Ovary (tissue), 7 donors: ENCODE measurements at regions not wholly inside any gene's neighbourhood (a gene's known extent, or its start where the extent isn't known, plus 50 kb on each side); places are given as distances from the start of the nearest gene placed in this dataset.

ENCODE experiments used
- DNase-seq, 5 donors: peaks; one replicate each; pipeline ENCODE4 v3.0.0-alpha.2; 2019 to 2020
- H3K27ac ChIP-seq, 2 donors: fragments of 200-600 bp; one replicate each; pipeline versions ENCODE4 v1.5.1 to v1.8.0; 2019 to 2022
- H3K27me3 ChIP-seq: fragments of 200-600 bp; one replicate; pipeline ENCODE4 v1.8.0; 2022
- H3K36me3 ChIP-seq: fragments of 200-600 bp; sonication (generic); one replicate; pipeline ENCODE4 v1.5.1; 2019
- H3K4me1 ChIP-seq: one replicate; pipeline ENCODE4 v1.8.1; 2013; ENCODE audit warnings: mild to moderate bottlenecking, moderate library complexity; ENCODE audit not compliant: insufficient read depth
- H3K4me3 ChIP-seq: fragments of 200-600 bp; sonication (generic); one replicate; pipeline ENCODE4 v1.5.1; 2017
- H3K9me3 ChIP-seq, 2 donors: fragments of 200-600 bp in 1 of 2; sonication (generic) in 1 of 2; one replicate each; pipeline versions ENCODE4 v1.5.1 to v1.8.1; 2013 to 2019; ENCODE audit warnings: mild to moderate bottlenecking in 1 of 2, moderate library complexity in 1 of 2
- EP300 ChIP-seq: sonication (generic); formaldehyde crosslinking; IDR thresholded peaks from one replicate; pipeline ENCODE4 v1.6.1; 2017; ENCODE audit warnings: antibody characterized with exemption
- POLR2A ChIP-seq: fragments of 450-650 bp; IDR thresholded peaks from one replicate; pipeline ENCODE4 v1.6.1; 2017; ENCODE audit warnings: antibody characterized with exemption, mild to moderate bottlenecking, moderate library complexity
- WGBS, 3 donors: extraction: QIAGEN DNeasy Blood & Tissue Kit in 1 of 3; methylation state at CpG; one replicate each; pipeline versions ENCODE4 v1.1.5 to v1.1.7; 2013 to 2017; 5-methylcytosine and 5-hydroxymethylcytosine counted together
- intact Hi-C, 4 donors: fragments of 100-400 bp; cut with DNase I; formaldehyde crosslinking; loops; one replicate each; pipeline versions ENCODE4 v1.11.0 to v1.15.1; 2022 to 2023
- TF ChIP-seq, protein P1 (sequence below), 3 donors: fragments of 450-650 bp in 2 of 3; fragments of 200-600 bp in 1 of 3; IDR thresholded peaks; one replicate each; pipeline versions ENCODE4 v1.5.1 to v1.8.0; 2016 to 2022; ENCODE audit warnings: antibody characterized with exemption in 3 of 3, mild to moderate bottlenecking in 1 of 3
- donor health status: DM: no; HTN: no; CAD: no; lungs with moderate emphysema.
- donor health status: DM: no; HTN: no; CAD: no.
- donor health status: Bipolar disorder and iron deficiency.
- donor health status: DM: no; HTN: no; CAD: no.
- donor health status: DM: yes; HTN: yes; CAD: no.

DNA sequence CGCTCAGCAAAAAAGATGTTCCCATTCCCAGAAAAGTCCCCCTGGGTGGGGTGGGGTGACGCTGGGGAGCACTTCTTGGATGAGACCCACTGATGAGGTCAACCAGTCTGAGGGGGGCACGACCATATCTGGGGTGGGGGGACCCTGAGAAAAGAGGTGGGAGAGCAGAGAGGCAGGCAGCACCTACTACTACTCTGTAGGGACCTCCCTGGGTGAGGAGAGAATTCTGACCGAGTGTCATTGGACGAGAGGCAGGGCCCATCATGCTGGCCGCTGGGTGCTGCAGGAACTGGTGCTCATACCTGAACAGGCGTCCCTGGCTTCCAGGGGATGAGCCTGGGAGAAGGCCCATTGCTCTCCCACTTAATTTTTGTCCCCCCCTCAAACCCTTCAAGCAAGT is 158.8 kb downstream of the KLF13 start:
- no peak overlapping the region for H3K27ac ChIP-seq
- H3K9me3 ChIP-seq = no peaks in the 10 kb centered on the region
- intact Hi-C loops = loop anchor here in 3 of 4 donors (5.0 to 10.0 kb wide), 5 partner anchors 121 to 821 kb away; partner anchors contain the start of gene KLF13 (in 1 of the 3)
- H3K4me1 ChIP-seq = peaks cover 1% of the 10 kb centered on the region
- no peaks in the 10 kb centered on the region for H3K27me3 ChIP-seq
- WGBS, 3 donors = 88 to 92% (median 92%) methylated on average over 7 of the region's 7 CpGs
- H3K4me3 ChIP-seq = no peak overlapping the region
- no peaks in the 10 kb centered on the region for H3K36me3 ChIP-seq
- no peak for DNase-seq
- no peak for TF ChIP-seq POLR2A
- TF ChIP-seq, protein P1, sequence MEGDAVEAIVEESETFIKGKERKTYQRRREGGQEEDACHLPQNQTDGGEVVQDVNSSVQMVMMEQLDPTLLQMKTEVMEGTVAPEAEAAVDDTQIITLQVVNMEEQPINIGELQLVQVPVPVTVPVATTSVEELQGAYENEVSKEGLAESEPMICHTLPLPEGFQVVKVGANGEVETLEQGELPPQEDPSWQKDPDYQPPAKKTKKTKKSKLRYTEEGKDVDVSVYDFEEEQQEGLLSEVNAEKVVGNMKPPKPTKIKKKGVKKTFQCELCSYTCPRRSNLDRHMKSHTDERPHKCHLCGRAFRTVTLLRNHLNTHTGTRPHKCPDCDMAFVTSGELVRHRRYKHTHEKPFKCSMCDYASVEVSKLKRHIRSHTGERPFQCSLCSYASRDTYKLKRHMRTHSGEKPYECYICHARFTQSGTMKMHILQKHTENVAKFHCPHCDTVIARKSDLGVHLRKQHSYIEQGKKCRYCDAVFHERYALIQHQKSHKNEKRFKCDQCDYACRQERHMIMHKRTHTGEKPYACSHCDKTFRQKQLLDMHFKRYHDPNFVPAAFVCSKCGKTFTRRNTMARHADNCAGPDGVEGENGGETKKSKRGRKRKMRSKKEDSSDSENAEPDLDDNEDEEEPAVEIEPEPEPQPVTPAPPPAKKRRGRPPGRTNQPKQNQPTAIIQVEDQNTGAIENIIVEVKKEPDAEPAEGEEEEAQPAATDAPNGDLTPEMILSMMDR (IDR thresholded peaks at IDR 0.05) = no peak
- TF ChIP-seq EP300 = no peak

DNA sequence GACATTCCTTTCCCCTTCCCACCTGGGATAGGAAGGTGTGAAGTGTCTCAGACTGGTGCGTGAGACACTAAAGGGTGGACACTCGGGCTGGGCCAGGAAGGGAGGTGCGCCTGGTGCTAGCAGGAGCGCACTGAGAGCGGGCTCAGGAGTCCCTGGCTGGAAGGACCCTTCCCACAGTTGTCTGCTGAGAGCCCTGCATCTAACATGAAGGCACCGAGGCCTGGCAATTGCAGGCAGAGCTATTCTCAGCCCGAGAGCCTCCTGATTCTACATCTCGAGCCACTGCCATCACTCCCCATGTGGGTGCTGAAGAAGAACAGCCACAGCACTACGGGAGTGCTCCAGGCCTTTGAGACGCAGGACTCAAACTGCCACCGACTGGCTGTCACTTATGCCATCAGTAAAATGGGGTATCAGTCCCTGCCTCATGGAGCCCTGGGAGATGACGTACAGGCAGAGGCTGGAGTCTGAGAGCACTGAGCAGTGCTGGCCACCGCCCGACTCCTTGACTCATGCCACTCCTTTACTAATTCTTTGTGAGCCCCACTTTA is 159.4 kb downstream of the KLF13 start:
- TF ChIP-seq EP300 (no peak), POLR2A (no peak)
- TF ChIP-seq, protein P1 (IDR thresholded peaks at IDR 0.05) = no peak
- Histone ChIP-seq H3K4me1 (peaks cover 1% of the 10 kb centered on the region), H3K9me3 (no peaks in the 10 kb centered on the region), H3K27ac (no peak overlapping the region), H3K27me3 (no peaks in the 10 kb centered on the region), H3K36me3 (no peaks in the 10 kb centered on the region), H3K4me3 (no peak overlapping the region)
- DNase-seq = peak in 1 of 5 donors; percentile 9
- 89 to 97% (median 92%) methylated on average over 14 of the region's 14 CpGs for WGBS, 3 donors
- intact Hi-C loops = loop anchor here in 3 of 4 donors (5.0 to 10.0 kb wide), 5 partner anchors 121 to 821 kb away; partner anchors contain the start of gene KLF13 (in 1 of the 3)

DNA sequence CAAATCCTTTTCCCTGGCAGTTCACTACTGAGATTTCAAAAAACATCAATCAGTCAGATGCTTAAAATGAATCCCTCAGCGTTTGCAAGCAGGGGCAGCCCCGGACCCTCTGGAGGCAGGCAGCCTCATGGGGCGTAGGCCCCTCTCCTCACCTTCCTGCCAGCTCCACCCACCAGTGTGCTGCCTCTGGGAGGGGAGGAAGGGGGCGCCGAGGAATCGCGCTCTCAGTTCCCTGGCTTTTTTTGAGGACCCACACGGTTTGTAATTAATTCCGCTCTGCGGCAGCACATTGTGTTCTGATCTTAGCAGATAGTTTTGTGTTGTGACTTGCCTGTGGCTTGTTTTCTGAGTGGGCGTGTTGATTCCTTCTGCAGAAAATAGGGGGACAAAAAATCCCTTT is 159.9 kb downstream of the KLF13 start:
- Histone ChIP-seq H3K4me1 (peaks cover 1% of the 10 kb centered on the region), H3K27ac (no peak overlapping the region), H3K9me3 (no peaks in the 10 kb centered on the region), H3K4me3 (no peak overlapping the region), H3K36me3 (no peaks in the 10 kb centered on the region), H3K27me3 (no peaks in the 10 kb centered on the region)
- 46 to 57% (median 54%) methylated on average over 11 of the region's 11 CpGs for WGBS, 3 donors
- TF ChIP-seq, protein P1 (IDR thresholded peaks at IDR 0.05) = no peak
- TF ChIP-seq EP300 (no peak), POLR2A (no peak)
- DNase-seq = peak in 1 of 5 donors; percentile 4
- intact Hi-C loops = loop anchor here in 3 of 4 donors (5.0 to 10.0 kb wide), 5 partner anchors 122 to 822 kb away; partner anchors contain the start of gene KLF13 (in 1 of the 3)

DNA sequence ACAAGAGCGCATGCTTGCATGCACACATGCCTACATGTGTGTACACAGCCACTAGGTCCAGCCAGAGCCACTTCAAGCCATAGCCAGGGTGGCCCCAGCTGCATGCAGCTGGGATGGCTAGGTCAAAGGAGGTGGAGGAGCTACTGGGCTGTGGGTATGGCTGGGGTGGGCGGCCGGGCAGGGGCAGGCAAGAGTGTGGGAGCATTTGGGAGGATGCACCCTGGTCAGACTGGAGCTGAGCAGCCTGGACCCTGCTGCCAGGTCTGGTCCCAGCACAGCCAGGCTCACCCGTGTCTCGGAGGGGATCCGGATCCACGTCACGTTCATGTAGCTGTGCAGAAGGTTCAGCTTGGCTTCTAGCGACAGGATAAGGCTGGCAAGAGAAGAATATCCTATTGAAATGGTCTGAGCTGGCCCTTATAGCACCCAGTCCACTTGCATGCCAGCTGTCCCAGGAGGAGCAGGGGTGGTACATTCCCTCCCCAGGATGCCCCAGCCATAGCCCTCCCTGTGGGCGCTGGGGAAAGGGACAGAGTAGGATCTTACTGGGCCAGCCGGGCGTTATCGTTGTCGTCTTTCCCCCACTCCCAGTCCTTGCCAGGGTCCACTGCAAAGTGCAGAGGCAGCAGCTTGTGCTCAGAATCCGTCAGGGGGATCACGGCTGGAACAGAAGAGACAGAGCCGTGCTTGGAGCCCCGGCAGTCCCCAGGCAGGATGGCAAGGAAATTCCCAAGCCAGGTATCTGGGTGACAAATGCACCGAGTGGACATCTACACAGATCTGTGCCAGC is 160.5 kb downstream of the KLF13 start:
- TF ChIP-seq EP300 = no peak
- no peak for TF ChIP-seq POLR2A
- TF ChIP-seq, protein P1 (IDR thresholded peaks at IDR 0.05) = no peak
- whole genome bisulfite sequencing, 3 donors = 77 to 86% (median 83%) methylated on average over 19 of the region's 19 CpGs
- peak in 1 of 5 donors; percentile 12 for DNase-seq
- peaks cover 1% of the 10 kb centered on the region for H3K4me1 ChIP-seq
- H3K9me3 ChIP-seq = no peaks in the 10 kb centered on the region
- H3K27me3 ChIP-seq = no peaks in the 10 kb centered on the region
- no peak overlapping the region for H3K27ac ChIP-seq
- no peak overlapping the region for H3K4me3 ChIP-seq
- intact Hi-C loops = loop anchor here in 3 of 4 donors (5.0 to 10.0 kb wide), 5 partner anchors 122 to 822 kb away; partner anchors contain the start of gene KLF13 (in 1 of the 3)
- no peaks in the 10 kb centered on the region for H3K36me3 ChIP-seq
